Suprapubic skin (tissue), 4 donors: ENCODE measurements at regions not wholly inside any gene's neighbourhood (a gene's known extent, or its start where the extent isn't known, plus 50 kb on each side); places are given as distances from the start of the nearest gene placed in this dataset.

Experiments used
- DNase-seq, 2 donors: peaks; one replicate each; pipeline ENCODE4 v3.0.0-alpha.2; 2019; ENCODE audit warnings: low spot score in 2 of 2
- H3K27ac ChIP-seq: fragments of 200-600 bp; sonication (generic); one replicate; pipeline ENCODE4 v1.5.1; 2019
- H3K27me3 ChIP-seq: fragments of 200-600 bp; sonication (generic); one replicate; pipeline ENCODE4 v1.5.1; 2019
- H3K36me3 ChIP-seq: fragments of 200-600 bp; sonication (generic); one replicate; pipeline ENCODE4 v1.5.1; 2019
- H3K4me1 ChIP-seq: fragments of 200-600 bp; sonication (generic); one replicate; pipeline ENCODE4 v1.5.1; 2019
- H3K4me3 ChIP-seq: fragments of 200-600 bp; sonication (generic); one replicate; pipeline ENCODE4 v1.5.1; 2019; ENCODE audit warnings: mild to moderate bottlenecking
- H3K9me3 ChIP-seq: fragments of 200-600 bp; sonication (generic); one replicate; pipeline ENCODE4 v1.5.1; 2019
- CTCF ChIP-seq, 2 donors: fragments of 200-600 bp in 1 of 2; fragments of 450-650 bp in 1 of 2; sonication (generic) in 1 of 2; IDR thresholded peaks; one replicate each; pipeline ENCODE4 v1.5.1; 2016 to 2019; ENCODE audit warnings: antibody characterized with exemption in 2 of 2, mild to moderate bottlenecking in 1 of 2, moderate library complexity in 1 of 2
- EP300 ChIP-seq: sonication (generic); formaldehyde crosslinking; IDR thresholded peaks from one replicate; pipeline ENCODE4 v1.6.1; 2017; ENCODE audit warnings: antibody characterized with exemption
- POLR2A ChIP-seq, 2 donors: fragments of 450-650 bp; IDR thresholded peaks; one replicate each; pipeline ENCODE4 v1.6.1; 2017; ENCODE audit warnings: antibody characterized with exemption in 2 of 2, mild to moderate bottlenecking in 2 of 2, moderate library complexity in 2 of 2
- POLR2AphosphoS5 ChIP-seq, 3 donors: sonication (generic); formaldehyde crosslinking; IDR thresholded peaks; one replicate each; pipeline ENCODE4 v1.6.1; 2017; ENCODE audit warnings: antibody characterized with exemption in 3 of 3
- WGBS: methylation state at CpG from one replicate; pipeline ENCODE4 v1.1.5; 2018; 5-methylcytosine and 5-hydroxymethylcytosine counted together

- H3K4me1 ChIP-seq: no peaks in the 10 kb centered on the region
- H3K27me3 ChIP-seq: no peaks in the 10 kb centered on the region
- no peak for TF ChIP-seq EP300
- no peak for TF ChIP-seq CTCF (IDR thresholded peaks at IDR 0.05)
- TF ChIP-seq POLR2A (IDR thresholded peaks at IDR 0.05): no peak
- TF ChIP-seq POLR2AphosphoS5 (IDR thresholded peaks at IDR 0.05): no peak
- H3K36me3 ChIP-seq: no peaks in the 10 kb centered on the region
- no peak for DNase-seq
- H3K27ac ChIP-seq: no peak overlapping the region
- no peak overlapping the region for H3K4me3 ChIP-seq
- WGBS: 54% methylated on average over 3 of the region's 3 CpGs
- no peaks in the 10 kb centered on the region for H3K9me3 ChIP-seq
Observed at GRCh38 chr2:175737722-175738361, 264.2 kb downstream of the LNPK start.

DNA sequence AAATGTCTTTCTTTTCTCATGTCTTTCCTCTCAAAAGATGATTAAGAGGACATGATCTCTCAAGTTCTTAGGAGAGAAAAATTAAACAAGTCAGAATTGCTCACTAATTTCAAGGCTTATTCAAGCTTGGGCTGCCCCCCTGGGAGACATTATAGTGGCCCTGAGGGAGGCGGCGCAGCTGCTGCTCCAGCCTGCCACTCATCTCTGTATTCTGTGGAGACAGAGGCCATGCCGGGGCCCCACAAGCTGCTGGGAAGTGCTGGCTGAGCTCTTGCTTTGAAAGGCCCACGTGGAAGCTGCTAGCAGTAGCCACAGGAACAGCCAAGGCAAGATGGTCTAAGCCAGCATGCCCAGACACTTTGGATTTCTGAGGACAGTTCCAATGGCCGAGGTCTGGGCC, 267.4 kb downstream of the LNPK start:
- TF ChIP-seq CTCF (IDR thresholded peaks at IDR 0.05): no peak
- no peak for TF ChIP-seq POLR2A (IDR thresholded peaks at IDR 0.05)
- TF ChIP-seq POLR2AphosphoS5 (IDR thresholded peaks at IDR 0.05): no peak
- no peak for TF ChIP-seq EP300
- WGBS: 82% methylated on average over 3 of the region's 5 CpGs
- no peak for DNase-seq

GRCh38 chr2:175732531-175732930, 269.5 kb downstream of the LNPK start:
- H3K27ac ChIP-seq: no peak overlapping the region
- H3K36me3 ChIP-seq: no peaks in the 10 kb centered on the region
- H3K4me1 ChIP-seq: no peaks in the 10 kb centered on the region
- H3K9me3 ChIP-seq: no peaks in the 10 kb centered on the region
- no peak overlapping the region for H3K4me3 ChIP-seq
- DNase-seq: no peak
- TF ChIP-seq CTCF (IDR thresholded peaks at IDR 0.05) (no peak), EP300 (no peak), POLR2A (IDR thresholded peaks at IDR 0.05) (no peak), POLR2AphosphoS5 (IDR thresholded peaks at IDR 0.05) (no peak)
- no peaks in the 10 kb centered on the region for H3K27me3 ChIP-seq
- WGBS: 58% methylated on average over 2 of the region's 2 CpGs

More for the DNA sequence above, 267.4 kb downstream of the LNPK start:
- Histone ChIP-seq H3K36me3 (no peaks in the 10 kb centered on the region), H3K4me3 (no peak overlapping the region), H3K9me3 (no peaks in the 10 kb centered on the region), H3K27ac (no peak overlapping the region), H3K4me1 (no peaks in the 10 kb centered on the region), H3K27me3 (no peaks in the 10 kb centered on the region)

GRCh38 chr2:175730050-175730449, 272.0 kb downstream of the LNPK start:
- no peaks in the 10 kb centered on the region for H3K4me1 ChIP-seq
- DNase-seq: no peak
- no peaks in the 10 kb centered on the region for H3K27me3 ChIP-seq
- TF ChIP-seq CTCF (IDR thresholded peaks at IDR 0.05): no peak
- no peak for TF ChIP-seq POLR2A (IDR thresholded peaks at IDR 0.05)
- no peak for TF ChIP-seq POLR2AphosphoS5 (IDR thresholded peaks at IDR 0.05)
- no peak for TF ChIP-seq EP300
- no peaks in the 10 kb centered on the region for H3K9me3 ChIP-seq
- H3K36me3 ChIP-seq: no peaks in the 10 kb centered on the region
- no peak overlapping the region for H3K4me3 ChIP-seq
- no peak overlapping the region for H3K27ac ChIP-seq
- WGBS: 44% methylated on average over 4 of the region's 4 CpGs

GRCh38 chr2:175729049-175729706, 272.9 kb downstream of the LNPK start:
- no peak overlapping the region for H3K27ac ChIP-seq
- H3K36me3 ChIP-seq: no peaks in the 10 kb centered on the region
- DNase-seq: no peak
- no peak overlapping the region for H3K4me3 ChIP-seq
- 77% methylated on average over 4 of the region's 4 CpGs for WGBS
- no peaks in the 10 kb centered on the region for H3K4me1 ChIP-seq
- no peaks in the 10 kb centered on the region for H3K27me3 ChIP-seq
- no peaks in the 10 kb centered on the region for H3K9me3 ChIP-seq
- TF ChIP-seq POLR2AphosphoS5 (IDR thresholded peaks at IDR 0.05): no peak
- no peak for TF ChIP-seq POLR2A (IDR thresholded peaks at IDR 0.05)
- TF ChIP-seq CTCF (IDR thresholded peaks at IDR 0.05): no peak
- TF ChIP-seq EP300: no peak
